ENCODE measurements at regions not wholly inside any gene's neighbourhood (a gene's known extent, or its start where the extent isn't known, plus 50 kb on each side); places are given as distances from the start of the nearest gene placed in this dataset.

GRCh38 chr4:117801756-117802155 lies 232.5 kb upstream of the NDST3 start:
- Histone ChIP-seq H3K27me3 (ENCODE audit: insufficient read depth) (no peaks in the 10 kb centered on the region), H2AFZ (ENCODE audit: low read depth) (no peak overlapping the region), H3K4me2 (no peak overlapping the region), H3K9me2 (no peaks in the 10 kb centered on the region), H3K9me3 (no peaks in the 10 kb centered on the region), H3K36me3 (replicated peaks in 1 of 2; ENCODE audit: control insufficient read depth in 1 of 2, insufficient read depth in 2 of 2, low read length in 1 of 2) (no peaks in the 10 kb centered on the region), H3F3A (replicated peaks; ENCODE audit: insufficient read depth) (no peaks in the 10 kb centered on the region), H3K9ac (no peak overlapping the region), H4K20me1 (ENCODE audit: insufficient read depth) (no peaks in the 10 kb centered on the region), H3K79me2 (ENCODE audit: insufficient read depth) (no peaks in the 10 kb centered on the region), H3K27ac (ENCODE audit: low read depth in 2 of 2, low read length in 1 of 2) (no peak overlapping the region), H3K4me3 (ENCODE audit: low read depth in 2 of 2, low read length in 1 of 2) (no peak overlapping the region), H3K4me1 (ENCODE audit: control insufficient read depth in 1 of 2, insufficient read depth in 2 of 2, low read depth in 1 of 2, low read length in 1 of 2) (no peaks in the 10 kb centered on the region)
- 69% methylated on average over 2 of the region's 2 CpGs for WGBS (ENCODE audit: low lambda C conversion rate)
- TF ChIP-seq TAF1 (IDR thresholded peaks at IDR 0.05; ENCODE audit: borderline replicate concordance, low read depth, low read length), result no peak
- no peak for TF ChIP-seq MXI1 (IDR thresholded peaks at IDR 0.05; ENCODE audit: low read depth, low read length)
- no peak for TF ChIP-seq USF1 (IDR thresholded peaks at IDR 0.05; ENCODE audit: borderline replicate concordance, low read depth)
- TF ChIP-seq SIN3A (IDR thresholded peaks at IDR 0.05; ENCODE audit: borderline replicate concordance, low read depth, low read length), result no peak
- no peak for TF ChIP-seq EP300 (IDR thresholded peaks at IDR 0.05; ENCODE audit: borderline replicate concordance in 1 of 2, low read depth in 1 of 2, low read length in 1 of 2)
- no peak for TF ChIP-seq MEF2A (IDR thresholded peaks at IDR 0.05; ENCODE audit: borderline replicate concordance, low read depth)
- no peak for TF ChIP-seq RAD21 (IDR thresholded peaks at IDR 0.05; ENCODE audit: low read length)
- CTCF ChIA-PET, result no interaction called here
- no peak for DNase-seq
- POLR2A ChIA-PET, result no interaction called here

GRCh38 chr4:117811731-117812130 lies 222.6 kb upstream of the NDST3 start:
- no peak overlapping the region for H3K27ac ChIP-seq (ENCODE audit: low read depth in 2 of 2, low read length in 1 of 2)
- H3K4me1 ChIP-seq (ENCODE audit: control insufficient read depth in 1 of 2, insufficient read depth in 2 of 2, low read depth in 1 of 2, low read length in 1 of 2), result no peaks in the 10 kb centered on the region
- no peak for TF ChIP-seq FOXJ3 (CRISPR knock-in tag; IDR thresholded peaks at IDR 0.05)
- TF ChIP-seq ELF1 (IDR thresholded peaks at IDR 0.05), result no peak
- TF ChIP-seq NFIC (IDR thresholded peaks at IDR 0.05; ENCODE audit: borderline replicate concordance), result no peak
- no peak for TF ChIP-seq YY1 (IDR thresholded peaks at IDR 0.05; ENCODE audit: low read depth)
- TF ChIP-seq EP300 (IDR thresholded peaks at IDR 0.05; ENCODE audit: borderline replicate concordance in 1 of 2, low read depth in 1 of 2, low read length in 1 of 2), result no peak
- TF ChIP-seq TCF12 (IDR thresholded peaks at IDR 0.05), result no peak
- no peak overlapping the region for H3K9ac ChIP-seq
- no peaks in the 10 kb centered on the region for H3K9me2 ChIP-seq
- no peak overlapping the region for H3K4me2 ChIP-seq
- H3K4me3 ChIP-seq (ENCODE audit: low read depth in 2 of 2, low read length in 1 of 2), result no peak overlapping the region
- ChIA-PET POLR2A (no interaction called here), CTCF (interaction anchor here (0.8 kb wide), 1 partner anchor 30 kb away, joined by 3 read pairs; no protein-coding TSS in a partner anchor)
- no peaks in the 10 kb centered on the region for H3K9me3 ChIP-seq
- H3K79me2 ChIP-seq (ENCODE audit: insufficient read depth), result no peaks in the 10 kb centered on the region
- no peaks in the 10 kb centered on the region for H4K20me1 ChIP-seq (ENCODE audit: insufficient read depth)
- no peaks in the 10 kb centered on the region for H3K36me3 ChIP-seq (replicated peaks in 1 of 2; ENCODE audit: control insufficient read depth in 1 of 2, insufficient read depth in 2 of 2, low read length in 1 of 2)
- no peaks in the 10 kb centered on the region for H3K27me3 ChIP-seq (ENCODE audit: insufficient read depth)
- H3F3A ChIP-seq (replicated peaks; ENCODE audit: insufficient read depth), result no peaks in the 10 kb centered on the region
- DNase-seq, result no peak
- no peak overlapping the region for H2AFZ ChIP-seq (ENCODE audit: low read depth)
- 57% methylated on average over 1 of the region's 1 CpG for WGBS (ENCODE audit: low lambda C conversion rate)

All from SK-N-SH (cell line).